Esophagus muscularis mucosa (tissue), 4 donors: ENCODE measurements at regions not wholly inside any gene's neighbourhood (a gene's known extent, or its start where the extent isn't known, plus 50 kb on each side); places are given as distances from the start of the nearest gene placed in this dataset.

Experiments
- CTCF ChIP-seq, 3 experiments: fragments of 200-600 bp in 2 of 3; fragments of 450-650 bp in 1 of 3; sonication (generic) in 2 of 3; IDR thresholded peaks; one replicate each; pipeline ENCODE4 v1.5.1; 2017 to 2019; ENCODE audit warnings: antibody characterized with exemption in 3 of 3, mild to moderate bottlenecking in 2 of 3, moderate library complexity in 1 of 3
- EP300 ChIP-seq: sonication (generic); formaldehyde crosslinking; IDR thresholded peaks from one replicate; pipeline ENCODE4 v1.6.1; 2017; ENCODE audit warnings: antibody characterized with exemption
- POLR2AphosphoS5 ChIP-seq, 2 donors: sonication (generic); formaldehyde crosslinking; IDR thresholded peaks; one replicate each; pipeline ENCODE4 v1.6.1; 2017; ENCODE audit warnings: antibody characterized with exemption in 2 of 2

GRCh38 chr2:71999580-71999979 lies 148.1 kb downstream of the CYP26B1 start:
- TF ChIP-seq EP300 (no peak), POLR2AphosphoS5 (IDR thresholded peaks at IDR 0.05) (no peak), CTCF (IDR thresholded peaks at IDR 0.05) (no peak)
